TTC549 (cell line): ENCODE measurements at regions not wholly inside any gene's neighbourhood (a gene's known extent, or its start where the extent isn't known, plus 50 kb on each side); places are given as distances from the start of the nearest gene placed in this dataset.
"Not testable (repeated sequence)": the region's sequence is repeated elsewhere in the genome, so short reads cannot be mapped to it uniquely, and the experiment has no call there.

Experiments used
- FAIRE-seq: peaks from 2 replicates; lab custom pipeline; 2012; peaks lifted over from hg19 to GRCh38; lab: Jason Lieb, UNC

- no peak for FAIRE-seq
These were observed 64.1 kb upstream of the MMS22L start for GRCh38 chr6:97347111-97347510.

- FAIRE-seq, result no peak
These were observed 78.3 kb upstream of the MMS22L start for GRCh38 chr6:97361286-97361685.

GRCh38 chr6:97364327-97364726, 81.3 kb upstream of the MMS22L start:
- FAIRE-seq, result no peak

- not testable (repeated sequence) for FAIRE-seq
These were observed 99.1 kb upstream of the MMS22L start for GRCh38 chr6:97382071-97382470.

GRCh38 chr6:97392735-97393134, 109.7 kb upstream of the MMS22L start:
- FAIRE-seq, result no peak

GRCh38 chr6:97394160-97394748, 111.2 kb upstream of the MMS22L start:
- FAIRE-seq, result peak; percentile 82

- FAIRE-seq, result no peak
These were observed 113.9 kb upstream of the MMS22L start for GRCh38 chr6:97396880-97397279.

GRCh38 chr6:97399208-97399607, 116.2 kb upstream of the MMS22L start:
- no peak for FAIRE-seq

- FAIRE-seq, result no peak
These were observed 118.5 kb upstream of the MMS22L start for GRCh38 chr6:97401533-97401932.

GRCh38 chr6:97405818-97406409, 122.9 kb upstream of the MMS22L start:
- FAIRE-seq, result no peak

GRCh38 chr6:97406633-97407032, 123.6 kb upstream of the MMS22L start:
- no peak for FAIRE-seq

- no peak for FAIRE-seq
These were observed 128.6 kb upstream of the MMS22L start for GRCh38 chr6:97411610-97412009.

- no peak for FAIRE-seq
These were observed 129.5 kb upstream of the MMS22L start for GRCh38 chr6:97412511-97412910.

GRCh38 chr6:97422171-97422570, 139.2 kb upstream of the MMS22L start:
- no peak for FAIRE-seq

GRCh38 chr6:97423190-97423589, 140.2 kb upstream of the MMS22L start:
- FAIRE-seq, result no peak

- FAIRE-seq, result no peak
These were observed 144.6 kb upstream of the MMS22L start for GRCh38 chr6:97427648-97428047.

- peak; percentile 50 for FAIRE-seq
These were observed 154.1 kb upstream of the MMS22L start for GRCh38 chr6:97437087-97437486.

GRCh38 chr6:97438011-97438671, 155.1 kb upstream of the MMS22L start:
- no peak for FAIRE-seq

- no peak for FAIRE-seq
These were observed 157.7 kb upstream of the MMS22L start for GRCh38 chr6:97440590-97441176.

- no peak for FAIRE-seq
These were observed 160.5 kb upstream of the MMS22L start for GRCh38 chr6:97443408-97444080.

GRCh38 chr6:97445407-97445806, 162.4 kb upstream of the MMS22L start:
- FAIRE-seq, result no peak

- FAIRE-seq, result no peak
These were observed 166.5 kb upstream of the MMS22L start for GRCh38 chr6:97449444-97449966.

GRCh38 chr6:97450087-97450486, 167.1 kb upstream of the MMS22L start:
- FAIRE-seq, result no peak
